IMR-90 (cell line): ENCODE measurements at regions not wholly inside any gene's neighbourhood (a gene's known extent, or its start where the extent isn't known, plus 50 kb on each side); places are given as distances from the start of the nearest gene placed in this dataset.

Experiments used
- ATAC-seq: fragments of 200-7000 bp; cut with Tn5 transposase; 2 replicates; pipeline ENCODE4 v1.9.1; 2020; ENCODE audit warnings: low read depth, mild to moderate bottlenecking, moderate library complexity
- BruUV-seq: library from RNA; stranded (reverse); fragments of 400-500 nt; replicated peaks from 2 replicates; lab custom pipeline; 2021; lab: Mats Ljungman, UMichigan
- CTCF ChIA-PET: fragments of 300-600 bp; formaldehyde crosslinking; extraction: SDS; loops from one replicate; lab custom pipeline; 2021; ENCODE audit warnings: antibody characterized with exemption; lab: Yijun Ruan, JAX
- POLR2A ChIA-PET: fragments of 300-600 bp; sonication (Branson Sonifier 250); formaldehyde crosslinking; loops from one replicate; lab custom pipeline; 2022; ENCODE audit warnings: antibody characterized with exemption; ENCODE audit not compliant: unreplicated experiment; lab: Charles Lee
- DNase-seq: peaks from one replicate; pipeline ENCODE4 v3.0.0; 2013
- H2AFZ ChIP-seq: replicated peaks from 2 replicates; pipeline ENCODE3; 2013; ENCODE audit warnings: low read length, mild to moderate bottlenecking; ENCODE audit not compliant: poor library complexity
- H2AK5ac ChIP-seq: 2 replicates; pipeline ENCODE4 v1.6.1; 2013; ENCODE audit warnings: low read depth, low read length, inconsistent platforms
- H2AK9ac ChIP-seq: replicated peaks from 2 replicates; pipeline ENCODE3; 2013; ENCODE audit warnings: mild to moderate bottlenecking, low read depth, low read length, moderate library complexity; ENCODE audit not compliant: poor library complexity
- H2BK120ac ChIP-seq: 2 replicates; pipeline ENCODE4 v1.6.1; 2013; ENCODE audit warnings: low read depth, low read length, inconsistent platforms
- H2BK15ac ChIP-seq: 3 replicates; pipeline ENCODE4 v1.6.1; 2013; ENCODE audit warnings: low read depth, low read length, inconsistent platforms
- H2BK20ac ChIP-seq: 2 replicates; pipeline ENCODE4 v1.6.1; 2013; ENCODE audit warnings: low read depth, mild to moderate bottlenecking, inconsistent platforms, low read length, moderate library complexity
- H2BK5ac ChIP-seq: 2 replicates; pipeline ENCODE4 v1.6.1; 2013; ENCODE audit warnings: mild to moderate bottlenecking, low read depth, low read length, inconsistent platforms; ENCODE audit not compliant: poor library complexity, severe bottlenecking
- H3K14ac ChIP-seq: replicated peaks from 2 replicates; pipeline ENCODE4 v1.6.1; 2013; ENCODE audit warnings: low read depth, low read length, inconsistent platforms
- H3K18ac ChIP-seq: 2 replicates; pipeline ENCODE4 v1.6.1; 2013; ENCODE audit warnings: low read depth, low read length, control low read depth
- H3K23ac ChIP-seq: 2 replicates; pipeline ENCODE4 v1.6.1; 2013; ENCODE audit warnings: low read depth, low read length, inconsistent platforms
- H3K27ac ChIP-seq: 2 replicates; pipeline ENCODE4 v1.5.1; 2013; ENCODE audit warnings: mild to moderate bottlenecking, control low read depth, low read length; ENCODE audit not compliant: insufficient read depth
- H3K27me3 ChIP-seq: 2 replicates; pipeline ENCODE4 v1.6.1; 2013; ENCODE audit warnings: low read length; ENCODE audit not compliant: control insufficient read depth, insufficient read depth
- H3K36me3 ChIP-seq: 2 replicates; pipeline ENCODE4 v1.6.1; 2013; ENCODE audit warnings: low read length, mixed read lengths; ENCODE audit not compliant: control insufficient read depth, insufficient read depth
- H3K4ac ChIP-seq: 2 replicates; pipeline ENCODE4 v1.6.1; 2013; ENCODE audit warnings: low read depth, low read length, inconsistent platforms
- H3K4me1 ChIP-seq: 2 replicates; pipeline ENCODE4 v1.6.1; 2013; ENCODE audit warnings: low read length, mixed read lengths; ENCODE audit not compliant: control insufficient read depth, insufficient read depth
- H3K4me2 ChIP-seq: 2 replicates; pipeline ENCODE4 v1.6.1; 2013; ENCODE audit warnings: low read depth, mild to moderate bottlenecking, control low read depth, low read length, moderate library complexity
- H3K4me3 ChIP-seq: 2 replicates; pipeline ENCODE4 v1.5.1; 2013; ENCODE audit warnings: low read depth, mild to moderate bottlenecking, control low read depth, low read length, moderate library complexity; ENCODE audit not compliant: insufficient read depth
- H3K56ac ChIP-seq: 2 replicates; pipeline ENCODE4 v1.6.1; 2013; ENCODE audit warnings: low read length, inconsistent platforms; ENCODE audit not compliant: insufficient read depth; ENCODE audit errors: extremely low read depth
- H3K79me1 ChIP-seq, 2 experiments: 2 replicates each; pipeline ENCODE4 v1.6.1; 2013; ENCODE audit warnings: low read length in 2 of 2, inconsistent platforms in 1 of 2, low read depth in 1 of 2
- H3K9ac ChIP-seq: 2 replicates; pipeline ENCODE4 v1.6.1; 2013; ENCODE audit warnings: low read depth, low read length, control low read depth
- H3K9me1 ChIP-seq: 2 replicates; pipeline ENCODE4 v1.6.1; 2013; ENCODE audit warnings: low read length, inconsistent platforms; ENCODE audit not compliant: insufficient read depth
- H3K9me3 ChIP-seq: 2 replicates; pipeline ENCODE4 v1.6.1; 2013; ENCODE audit warnings: low read length; ENCODE audit not compliant: control insufficient read depth, insufficient read depth
- H4K20me1 ChIP-seq: 2 replicates; pipeline ENCODE4 v1.6.1; 2013; ENCODE audit warnings: low read length, inconsistent platforms; ENCODE audit not compliant: insufficient read depth
- H4K5ac ChIP-seq: 2 replicates; pipeline ENCODE4 v1.6.1; 2013; ENCODE audit warnings: mild to moderate bottlenecking, low read depth, low read length, control low read depth
- H4K8ac ChIP-seq, 2 experiments: 2 replicates each; pipeline ENCODE4 v1.6.1; 2013; ENCODE audit warnings: low read depth in 2 of 2, low read length in 2 of 2, control low read depth in 1 of 2, inconsistent platforms in 1 of 2
- H4K91ac ChIP-seq: 2 replicates; pipeline ENCODE4 v1.6.1; 2013; ENCODE audit warnings: low read depth, low read length, inconsistent platforms; ENCODE audit not compliant: insufficient read depth
- BHLHE40 ChIP-seq: fragments of 150-350 bp; IDR thresholded peaks from 2 replicates; pipeline ENCODE4 v1.6.1; 2016; ENCODE audit warnings: mild to moderate bottlenecking, low read depth, low read length
- CEBPB ChIP-seq: IDR thresholded peaks from 2 replicates; pipeline ENCODE4 v1.6.1; 2012; ENCODE audit warnings: low read depth, low read length, improper control_type of control experiment
- CHD1 ChIP-seq: IDR thresholded peaks from 2 replicates; pipeline ENCODE4 v1.6.1; 2012; ENCODE audit warnings: low read depth, low read length, improper control_type of control experiment
- FOS ChIP-seq: fragments of 150-350 bp; IDR thresholded peaks from 2 replicates; pipeline ENCODE4 v1.6.1; 2016; ENCODE audit warnings: low read depth, low read length
- MAFK ChIP-seq: IDR thresholded peaks from 2 replicates; pipeline ENCODE4 v1.6.1; 2012; ENCODE audit warnings: low read depth, low read length, improper control_type of control experiment
- MAZ ChIP-seq: IDR thresholded peaks from 2 replicates; pipeline ENCODE4 v1.6.1; 2012; ENCODE audit warnings: low read depth, mild to moderate bottlenecking, low read length, improper control_type of control experiment, moderate library complexity, borderline replicate concordance
- MXI1 ChIP-seq: IDR thresholded peaks from 2 replicates; pipeline ENCODE4 v1.6.1; 2012; ENCODE audit warnings: low read depth, mild to moderate bottlenecking, low read length, moderate library complexity, borderline replicate concordance
- NFE2L2 ChIP-seq: fragments of 150-350 bp; IDR thresholded peaks from 2 replicates; pipeline ENCODE4 v1.6.1; 2016; ENCODE audit warnings: low read depth, mild to moderate bottlenecking, low read length
- POLR2A ChIP-seq: IDR thresholded peaks from 2 replicates; pipeline ENCODE4 v1.6.1; 2012; ENCODE audit warnings: mild to moderate bottlenecking, low read depth, low read length
- RAD21 ChIP-seq: IDR thresholded peaks from 2 replicates; pipeline ENCODE4 v1.6.1; 2012; ENCODE audit warnings: low read length, improper control_type of control experiment
- RCOR1 ChIP-seq: IDR thresholded peaks from 2 replicates; pipeline ENCODE4 v1.6.1; 2012; ENCODE audit warnings: mild to moderate bottlenecking, low read length, improper control_type of control experiment; ENCODE audit not compliant: insufficient replicate concordance
- RFX5 ChIP-seq: IDR thresholded peaks from 2 replicates; pipeline ENCODE4 v1.8.0; 2012; ENCODE audit warnings: low read depth, mild to moderate bottlenecking, low read length, moderate library complexity
- SMC3 ChIP-seq: fragments of 150-350 bp; IDR thresholded peaks from 2 replicates; pipeline ENCODE4 v1.6.1; 2016; ENCODE audit warnings: low read depth, mild to moderate bottlenecking, antibody characterized with exemption, low read length, moderate library complexity
- USF2 ChIP-seq: fragments of 150-350 bp; IDR thresholded peaks from 2 replicates; pipeline ENCODE4 v1.6.1; 2017; ENCODE audit warnings: mild to moderate bottlenecking, antibody characterized with exemption, low read length, low read depth
- WGBS, 2 experiments: methylation state at CpG; one replicate each; pipeline versions ENCODE4 v1.1.5 to v1.1.7; 2013; ENCODE audit warnings: missing lambda C conversion rate in 2 of 2; ENCODE audit not compliant: insufficient read length in 1 of 2; ENCODE audit errors: extremely low coverage in 2 of 2; 5-methylcytosine and 5-hydroxymethylcytosine counted together
- dilution Hi-C: fragments of 300-500 bp; cut with HindIII; formaldehyde crosslinking; loops from one replicate; pipeline ENCODE4 v1.14.3; 2018; ENCODE audit warnings: low sequenced_read_pairs; ENCODE audit not compliant: unreplicated experiment
- in situ Hi-C: fragments of 300-500 bp; cut with MboI; formaldehyde crosslinking; loops from 3 replicates; pipeline ENCODE4 v1.14.3; 2019; ENCODE audit warnings: low sequenced_read_pairs, inconsistent platforms, mixed read lengths
- intact Hi-C: fragments of 100-400 bp; cut with micrococcal nuclease; formaldehyde crosslinking; loops from 2 replicates; pipeline ENCODE4 v1.10.0; 2022
- TF ChIP-seq, protein P1 (sequence below): fragments of 150-350 bp; IDR thresholded peaks from 2 replicates; pipeline ENCODE4 v1.6.1; 2016; ENCODE audit warnings: low read depth, mild to moderate bottlenecking, low read length, moderate library complexity, borderline replicate concordance
- TF ChIP-seq, protein P2 (sequence below): conservative IDR thresholded peaks from 2 replicates; pipeline ENCODE4 v1.5.1; 2012; ENCODE audit warnings: mild to moderate bottlenecking, low read depth, low read length, improper control_type of control experiment

DNA sequence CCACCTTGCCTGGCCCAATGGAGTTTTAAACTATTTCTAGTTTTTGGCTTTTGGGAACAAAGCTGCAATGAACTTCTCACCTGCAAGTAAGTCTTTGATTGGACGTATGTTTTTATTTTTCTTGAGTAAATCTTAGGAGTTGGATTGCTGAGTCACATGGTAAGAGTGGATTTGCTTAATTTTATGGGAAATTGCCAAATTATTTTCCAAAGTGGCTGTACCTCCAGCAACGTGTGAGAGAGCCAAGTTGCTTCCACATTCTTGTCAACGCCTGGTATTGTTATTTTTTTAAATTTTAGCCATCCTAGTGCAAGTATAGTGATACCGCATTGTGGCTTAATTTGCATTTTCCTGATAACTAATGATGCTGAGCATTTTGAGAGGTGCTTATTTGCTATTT is 136.6 kb downstream of the LMNTD1 start:
- POLR2A ChIA-PET = no interaction called here
- Histone ChIP-seq H3K56ac (no peak overlapping the region), H3K36me3 (no peaks in the 10 kb centered on the region), H3K27ac (no peak overlapping the region), H3K4me1 (no peaks in the 10 kb centered on the region), H2AK5ac (no peak overlapping the region), H4K8ac (no peak overlapping the region), H4K5ac (no peak overlapping the region), H3K4me3 (no peak overlapping the region), H3K9ac (no peak overlapping the region), H3K79me1 (no peaks in the 10 kb centered on the region), H3K4ac (no peak overlapping the region), H3K18ac (no peak overlapping the region), H3K27me3 (no peaks in the 10 kb centered on the region), H3K9me1 (no peaks in the 10 kb centered on the region), H4K20me1 (no peaks in the 10 kb centered on the region), H3K4me2 (no peak overlapping the region), H2BK5ac (no peak overlapping the region), H2AK9ac (no peak overlapping the region), H2BK120ac (no peak overlapping the region), H3K14ac (no peak overlapping the region), H4K91ac (no peak overlapping the region), H2AFZ (no peak overlapping the region), H3K23ac (no peak overlapping the region), H3K9me3 (no peaks in the 10 kb centered on the region), H2BK20ac (no peak overlapping the region), H2BK15ac (no peak overlapping the region)
- WGBS, 2 experiments = no CpG with 5 or more reads among the region's 4 CpGs
- no peak for TF ChIP-seq MAFK
- TF ChIP-seq NFE2L2 = no peak
- TF ChIP-seq POLR2A = no peak
- TF ChIP-seq, protein P1, sequence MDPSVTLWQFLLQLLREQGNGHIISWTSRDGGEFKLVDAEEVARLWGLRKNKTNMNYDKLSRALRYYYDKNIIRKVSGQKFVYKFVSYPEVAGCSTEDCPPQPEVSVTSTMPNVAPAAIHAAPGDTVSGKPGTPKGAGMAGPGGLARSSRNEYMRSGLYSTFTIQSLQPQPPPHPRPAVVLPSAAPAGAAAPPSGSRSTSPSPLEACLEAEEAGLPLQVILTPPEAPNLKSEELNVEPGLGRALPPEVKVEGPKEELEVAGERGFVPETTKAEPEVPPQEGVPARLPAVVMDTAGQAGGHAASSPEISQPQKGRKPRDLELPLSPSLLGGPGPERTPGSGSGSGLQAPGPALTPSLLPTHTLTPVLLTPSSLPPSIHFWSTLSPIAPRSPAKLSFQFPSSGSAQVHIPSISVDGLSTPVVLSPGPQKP = no peak
- TF ChIP-seq RAD21 = no peak
- TF ChIP-seq CEBPB = no peak
- TF ChIP-seq CHD1 = no peak
- TF ChIP-seq, protein P2, sequence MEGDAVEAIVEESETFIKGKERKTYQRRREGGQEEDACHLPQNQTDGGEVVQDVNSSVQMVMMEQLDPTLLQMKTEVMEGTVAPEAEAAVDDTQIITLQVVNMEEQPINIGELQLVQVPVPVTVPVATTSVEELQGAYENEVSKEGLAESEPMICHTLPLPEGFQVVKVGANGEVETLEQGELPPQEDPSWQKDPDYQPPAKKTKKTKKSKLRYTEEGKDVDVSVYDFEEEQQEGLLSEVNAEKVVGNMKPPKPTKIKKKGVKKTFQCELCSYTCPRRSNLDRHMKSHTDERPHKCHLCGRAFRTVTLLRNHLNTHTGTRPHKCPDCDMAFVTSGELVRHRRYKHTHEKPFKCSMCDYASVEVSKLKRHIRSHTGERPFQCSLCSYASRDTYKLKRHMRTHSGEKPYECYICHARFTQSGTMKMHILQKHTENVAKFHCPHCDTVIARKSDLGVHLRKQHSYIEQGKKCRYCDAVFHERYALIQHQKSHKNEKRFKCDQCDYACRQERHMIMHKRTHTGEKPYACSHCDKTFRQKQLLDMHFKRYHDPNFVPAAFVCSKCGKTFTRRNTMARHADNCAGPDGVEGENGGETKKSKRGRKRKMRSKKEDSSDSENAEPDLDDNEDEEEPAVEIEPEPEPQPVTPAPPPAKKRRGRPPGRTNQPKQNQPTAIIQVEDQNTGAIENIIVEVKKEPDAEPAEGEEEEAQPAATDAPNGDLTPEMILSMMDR = no peak
- TF ChIP-seq RCOR1 = no peak
- no peak for TF ChIP-seq SMC3
- no peak for TF ChIP-seq USF2
- no peak for TF ChIP-seq FOS
- no peak for TF ChIP-seq BHLHE40
- no peak for TF ChIP-seq RFX5
- TF ChIP-seq MXI1 = no peak
- TF ChIP-seq MAZ = no peak
- intact Hi-C loops (no loop called here), dilution Hi-C loops (no loop called here), in situ Hi-C loops (no loop called here)
- BruUV-seq = no TSS peak
- ATAC-seq (no peak), DNase-seq (no peak)
- CTCF ChIA-PET = interaction anchor here (1.0 kb wide), 1 partner anchor 20 kb away, joined by 3 read pairs; no protein-coding TSS in a partner anchor
